Activated CD4-positive, alpha-beta T cell treated with anti-CD3 and anti-CD28 coated beads for 36 hours (primary cell): ENCODE measurements at regions not wholly inside any gene's neighbourhood (a gene's known extent, or its start where the extent isn't known, plus 50 kb on each side); places are given as distances from the start of the nearest gene placed in this dataset.
A peak's percentile ranks its signal among the peaks of the same experiment; 100 is the strongest.

ENCODE experiments used
- ATAC-seq: fragments of 200-7000 bp; cut with Tn5 transposase; one replicate; pipeline ENCODE4 v1.10.0; 2021; ENCODE audit warnings: mild to moderate bottlenecking, moderate library complexity
- CTCF ChIA-PET: fragments of 350-600 bp; sonication (Branson Sonifier 250); formaldehyde crosslinking; loops from one replicate; lab custom pipeline; 2021; ENCODE audit warnings: antibody characterized with exemption; lab: Charles Lee
- POLR2A ChIA-PET: fragments of 350-600 bp; sonication (Branson Sonifier 250); formaldehyde crosslinking; loops from one replicate; lab custom pipeline; 2021; ENCODE audit warnings: antibody characterized with exemption, inconsistent platforms; lab: Charles Lee
- DNase-seq: peaks from one replicate; pipeline ENCODE4 v3.0.0-alpha.2; 2020
- H3K27ac Mint-ChIP-seq: one replicate; pipeline ENCODE4 v1.8.0; 2021; ENCODE audit warnings: mixed read lengths
- H3K27me3 Mint-ChIP-seq: one replicate; pipeline ENCODE4 v1.8.0; 2021; ENCODE audit warnings: mixed read lengths
- H3K36me3 Mint-ChIP-seq: one replicate; pipeline ENCODE4 v1.8.0; 2021; ENCODE audit warnings: low read depth, mixed read lengths
- H3K4me1 Mint-ChIP-seq: one replicate; pipeline ENCODE4 v1.8.0; 2021; ENCODE audit warnings: mixed read lengths
- H3K4me3 Mint-ChIP-seq: one replicate; pipeline ENCODE4 v1.8.0; 2021; ENCODE audit warnings: mild to moderate bottlenecking, moderate library complexity, mixed read lengths
- H3K9me3 Mint-ChIP-seq: one replicate; pipeline ENCODE4 v1.8.0; 2021; ENCODE audit warnings: low read depth, mixed read lengths
- intact Hi-C, 2 experiments: fragments of 100-400 bp; cut with DNase I in 1 of 2; cut with micrococcal nuclease in 1 of 2; formaldehyde crosslinking; loops; one replicate each; pipeline versions ENCODE4 v1.14.2 to v1.15.1; 2022 to 2024; cut with DNase I, micrococcal nuclease

DNA sequence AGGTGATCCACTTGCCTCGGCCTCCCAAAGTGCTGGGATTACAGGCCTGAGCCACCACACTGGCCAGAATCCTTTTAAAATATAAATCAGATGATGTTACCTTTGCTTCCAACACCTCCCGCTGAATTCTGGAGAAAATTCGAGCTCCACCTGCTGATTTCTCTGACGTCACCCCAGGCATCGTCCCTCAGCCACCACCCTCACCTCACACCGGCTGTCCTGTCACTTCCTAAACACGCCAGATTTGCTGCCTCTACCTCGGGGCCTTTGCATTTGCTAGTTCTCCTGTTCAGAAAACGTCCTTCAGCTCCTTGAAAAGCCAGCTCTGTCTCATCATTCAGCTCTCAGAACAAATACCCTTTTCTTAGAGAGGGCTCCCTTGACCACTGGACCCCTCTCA is 57.9 kb downstream of the FBXO2 start:
- ChIA-PET CTCF (no interaction called here), POLR2A (no interaction called here)
- Mint-ChIP-seq H3K4me1 (no peaks in the 10 kb centered on the region), H3K9me3 (peaks cover 2% of the 10 kb centered on the region), H3K4me3 (no peak overlapping the region), H3K27me3 (peaks cover 15% of the 10 kb centered on the region), H3K36me3 (no peaks in the 10 kb centered on the region), H3K27ac (no peak overlapping the region)
- intact Hi-C loops, result no loop called here
- ATAC-seq, result no peak
- DNase-seq, result no peak

GRCh38 chr1:11595285-11595684 is 58.9 kb downstream of the FBXO2 start:
- Mint-ChIP-seq H3K27ac (no peak overlapping the region), H3K4me1 (no peaks in the 10 kb centered on the region), H3K36me3 (no peaks in the 10 kb centered on the region), H3K27me3 (peaks cover 16% of the 10 kb centered on the region), H3K9me3 (peaks cover 2% of the 10 kb centered on the region), H3K4me3 (no peak overlapping the region)
- DNase-seq, result no peak
- intact Hi-C loops, result no loop called here
- ATAC-seq, result no peak
- ChIA-PET CTCF (no interaction called here), POLR2A (no interaction called here)

- intact Hi-C loops, result no loop called here
- Mint-ChIP-seq H3K27me3 (peaks cover 16% of the 10 kb centered on the region), H3K36me3 (no peaks in the 10 kb centered on the region), H3K9me3 (peaks cover 2% of the 10 kb centered on the region), H3K4me1 (no peaks in the 10 kb centered on the region), H3K4me3 (no peak overlapping the region), H3K27ac (no peak overlapping the region)
- ATAC-seq (no peak), DNase-seq (no peak)
- ChIA-PET POLR2A (no interaction called here), CTCF (no interaction called here)
Measured at GRCh38 chr1:11594625-11595024, 59.6 kb downstream of the FBXO2 start.

- Mint-ChIP-seq H3K27me3 (peaks cover 16% of the 10 kb centered on the region), H3K9me3 (peaks cover 2% of the 10 kb centered on the region), H3K4me3 (no peak overlapping the region), H3K4me1 (no peaks in the 10 kb centered on the region), H3K36me3 (no peaks in the 10 kb centered on the region), H3K27ac (no peak overlapping the region)
- ChIA-PET CTCF (interaction anchor here (0.5 kb wide), 1 partner anchor 125 kb away, joined by 3 read pairs; no protein-coding TSS in a partner anchor), POLR2A (interaction anchor here (0.6 kb wide), 1 partner anchor 389 kb away, joined by 4 read pairs; no protein-coding TSS in a partner anchor)
- intact Hi-C loops, result no loop called here
- ATAC-seq, result no peak
- peak; percentile 9 for DNase-seq
Measured at GRCh38 chr1:11594222-11594621, 60.0 kb downstream of the FBXO2 start.

DNA sequence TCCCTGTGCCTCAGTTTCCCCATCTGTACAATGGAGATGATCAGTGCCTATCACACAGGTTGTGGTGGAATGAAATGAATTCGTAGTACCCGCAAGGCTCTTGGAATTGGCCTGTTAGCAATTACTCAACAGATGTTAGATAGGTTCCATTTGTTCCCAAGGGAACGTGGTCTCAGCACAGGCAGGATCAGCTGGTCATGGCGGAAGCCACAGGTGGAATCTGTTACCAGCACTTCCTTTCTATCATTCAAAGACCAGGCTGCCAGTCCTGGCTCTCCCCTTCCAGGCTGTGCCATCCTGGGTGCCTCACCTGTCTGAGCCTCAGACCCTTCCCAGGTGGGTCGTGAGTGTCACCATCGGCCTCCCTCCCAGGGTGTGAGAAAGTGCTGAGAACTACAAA is 61.5 kb downstream of the FBXO2 start:
- H3K9me3 Mint-ChIP-seq, result peaks cover 2% of the 10 kb centered on the region

DNA sequence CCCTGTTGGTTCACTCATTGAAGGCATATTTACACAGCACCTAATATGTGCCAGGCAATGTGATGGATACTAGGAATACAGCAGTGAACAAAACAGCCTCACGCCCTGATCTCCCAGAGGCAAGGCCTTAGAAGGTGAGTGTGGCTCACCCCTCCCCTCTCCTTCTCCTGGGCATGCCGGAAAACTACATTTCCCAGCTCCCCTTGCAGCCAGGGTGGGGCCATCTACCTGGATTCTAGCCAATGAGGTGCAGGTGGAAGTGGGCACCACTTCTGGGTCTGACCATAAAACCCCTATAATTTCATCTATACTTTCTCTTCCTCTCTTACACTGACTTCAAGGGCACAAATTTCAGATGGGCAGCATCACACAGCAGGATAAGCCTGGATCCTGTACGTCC is 63.8 kb downstream of the FBXO2 start:
- POLR2A ChIA-PET, result no interaction called here
- Mint-ChIP-seq H3K36me3 (no peaks in the 10 kb centered on the region), H3K27me3 (peaks cover 10% of the 10 kb centered on the region), H3K9me3 (peaks cover 2% of the 10 kb centered on the region), H3K4me1 (no peaks in the 10 kb centered on the region), H3K4me3 (no peak overlapping the region), H3K27ac (no peak overlapping the region)
- CTCF ChIA-PET, result no interaction called here
- DNase-seq, result no peak
- intact Hi-C loops, result no loop called here
- ATAC-seq, result no peak

More for the DNA sequence above, 61.5 kb downstream of the FBXO2 start:
- POLR2A ChIA-PET, result no interaction called here
- Mint-ChIP-seq H3K27me3 (peaks cover 16% of the 10 kb centered on the region), H3K4me3 (no peak overlapping the region), H3K36me3 (no peaks in the 10 kb centered on the region), H3K27ac (no peak overlapping the region), H3K4me1 (no peaks in the 10 kb centered on the region)
- no peak for ATAC-seq
- DNase-seq, result no peak
- CTCF ChIA-PET, result no interaction called here
- intact Hi-C loops, result no loop called here
